HuH-7 (cell line): ENCODE measurements at regions not wholly inside any gene's neighbourhood (a gene's known extent, or its start where the extent isn't known, plus 50 kb on each side); places are given as distances from the start of the nearest gene placed in this dataset.
A peak's percentile ranks its signal among the peaks of the same experiment; 100 is the strongest.
"Not testable (repeated sequence)": the region's sequence is repeated elsewhere in the genome, so short reads cannot be mapped to it uniquely, and the experiment has no call there.

Source experiments
- DNase-seq: peaks from one replicate; pipeline ENCODE4 v3.0.0; 2011; ENCODE audit warnings: low spot score

DNA sequence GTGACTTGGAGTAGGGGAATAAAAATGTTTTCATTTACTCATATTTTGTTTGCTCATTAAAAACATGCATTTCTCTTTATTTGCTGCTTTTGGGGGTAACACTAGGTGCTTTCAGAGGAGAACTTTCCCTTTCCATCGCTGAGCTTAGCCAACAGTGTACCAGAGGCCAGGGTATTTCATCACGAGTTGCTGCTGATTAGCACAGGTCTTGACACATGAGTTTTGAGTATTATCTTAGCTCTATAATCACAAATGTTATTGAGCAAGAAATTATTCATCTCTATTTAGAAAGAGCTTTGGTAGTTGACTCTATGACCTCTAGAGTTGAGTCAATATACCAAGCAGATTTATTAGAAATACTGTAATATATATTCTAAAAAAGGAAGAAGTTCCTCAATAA is 375.9 kb downstream of the NXPH1 start:
- DNase-seq = no peak

GRCh38 chr7:8817448-8818036 is 384.1 kb downstream of the NXPH1 start:
- no peak for DNase-seq

DNA sequence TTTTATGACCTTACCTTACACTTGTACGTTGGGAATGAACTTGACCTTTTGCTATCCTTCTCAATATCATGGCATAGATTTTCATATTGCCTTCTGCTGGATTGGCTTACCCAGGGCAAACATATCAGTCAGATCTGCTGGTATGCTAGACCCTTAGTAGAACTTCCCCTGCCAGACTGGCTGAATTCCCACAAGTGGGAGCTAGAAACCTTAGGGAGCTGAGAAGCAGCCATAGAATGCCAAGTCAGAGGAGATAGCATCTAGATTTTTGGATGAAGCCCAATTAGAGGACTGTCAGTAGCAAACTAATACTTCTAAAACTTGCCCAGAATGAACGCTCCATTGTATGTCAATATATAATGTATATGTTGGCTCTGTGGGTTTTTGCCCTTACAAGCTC is 385.0 kb downstream of the NXPH1 start:
- no peak for DNase-seq

DNA sequence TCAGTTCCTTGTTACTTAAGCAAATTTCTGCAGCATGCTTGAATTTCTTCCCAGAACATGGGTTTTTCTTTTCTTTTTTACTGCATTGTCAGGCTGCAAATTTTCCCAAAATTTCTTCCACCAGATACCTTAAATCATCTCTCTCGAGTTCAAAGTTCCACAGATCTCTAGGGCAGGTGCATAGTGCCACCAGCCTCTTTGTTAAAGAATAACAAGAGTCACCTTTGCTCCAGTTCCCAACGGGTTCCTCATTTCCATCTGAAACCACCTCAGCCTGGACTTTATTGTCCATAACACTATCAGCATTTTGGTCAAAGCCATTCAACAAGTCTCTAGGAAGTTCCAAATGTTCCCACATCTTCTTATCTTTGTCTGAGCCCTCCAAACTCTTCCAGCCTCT is 389.2 kb downstream of the NXPH1 start:
- no peak for DNase-seq

GRCh38 chr7:8823486-8823885 is 390.1 kb downstream of the NXPH1 start:
- no peak for DNase-seq

- no peak for DNase-seq
Observed at GRCh38 chr7:8827329-8827728, 393.9 kb downstream of the NXPH1 start.

- DNase-seq = no peak
Observed at GRCh38 chr7:8829100-8829499, 395.7 kb downstream of the NXPH1 start.

DNA sequence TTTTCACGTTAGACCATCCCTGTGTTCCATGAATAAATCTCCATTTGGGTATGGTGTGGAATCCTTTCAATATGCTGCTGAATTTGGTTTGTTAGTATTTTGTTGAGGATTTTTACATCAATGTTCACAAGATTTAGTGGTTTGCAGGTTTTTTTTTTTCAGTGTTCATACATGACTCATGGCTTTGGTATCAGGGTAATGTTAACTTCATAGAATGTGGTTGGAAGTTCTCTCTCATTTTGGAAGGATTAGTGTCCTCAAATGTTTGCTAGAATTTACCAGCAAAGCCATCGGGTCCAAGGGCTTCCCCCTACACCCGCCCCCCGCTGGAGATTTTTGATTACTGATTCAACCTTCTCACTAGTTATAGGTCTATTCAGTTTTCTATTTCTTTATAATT is 398.0 kb downstream of the NXPH1 start:
- DNase-seq = no peak

- no peak for DNase-seq
Observed at GRCh38 chr7:8833355-8833754, 399.9 kb downstream of the NXPH1 start.

DNA sequence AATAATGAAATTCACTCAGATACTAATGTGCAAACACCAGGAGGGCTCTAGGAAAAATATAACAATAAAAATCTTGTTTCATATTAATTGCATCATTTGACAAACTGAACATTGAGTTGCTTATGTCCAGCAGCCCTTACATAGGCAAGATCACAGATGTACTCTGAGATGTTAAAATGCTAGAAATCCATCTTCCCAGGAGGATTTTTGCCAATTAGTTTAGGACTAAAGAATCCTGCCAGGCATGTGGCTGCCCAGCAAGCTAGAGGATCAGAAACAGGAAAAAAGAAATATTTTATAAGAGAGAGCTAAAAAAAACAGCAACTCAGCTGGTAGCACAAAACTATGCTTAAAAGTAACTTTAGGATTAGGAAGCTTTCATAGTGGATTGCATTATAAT is 407.8 kb downstream of the NXPH1 start:
- DNase-seq = no peak

DNA sequence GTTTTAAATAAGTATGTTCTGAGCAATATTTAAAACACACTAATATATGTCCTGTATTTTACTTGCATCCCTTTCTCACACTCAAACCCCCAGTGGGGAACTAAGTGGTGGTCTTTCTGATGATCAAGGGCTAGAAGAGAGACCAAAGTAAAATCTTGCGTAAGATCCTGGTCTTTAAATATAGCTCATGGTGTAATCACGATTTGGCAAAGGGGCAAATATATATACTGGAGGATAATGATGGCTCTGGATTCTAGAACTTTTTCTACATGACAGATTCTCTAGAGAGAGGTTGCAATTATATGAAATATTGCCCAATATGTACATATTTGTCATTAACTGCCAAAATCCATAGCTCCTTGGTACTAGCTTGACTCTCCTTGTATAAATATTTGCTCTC is 438.3 kb downstream of the NXPH1 start:
- no peak for DNase-seq

- DNase-seq = no peak
Observed at GRCh38 chr7:8881916-8882315, 448.5 kb downstream of the NXPH1 start.

- DNase-seq = no peak
Observed at GRCh38 chr7:8885480-8886000, 452.1 kb downstream of the NXPH1 start.

GRCh38 chr7:8890346-8890745 is 456.9 kb downstream of the NXPH1 start:
- not testable (repeated sequence) for DNase-seq

DNA sequence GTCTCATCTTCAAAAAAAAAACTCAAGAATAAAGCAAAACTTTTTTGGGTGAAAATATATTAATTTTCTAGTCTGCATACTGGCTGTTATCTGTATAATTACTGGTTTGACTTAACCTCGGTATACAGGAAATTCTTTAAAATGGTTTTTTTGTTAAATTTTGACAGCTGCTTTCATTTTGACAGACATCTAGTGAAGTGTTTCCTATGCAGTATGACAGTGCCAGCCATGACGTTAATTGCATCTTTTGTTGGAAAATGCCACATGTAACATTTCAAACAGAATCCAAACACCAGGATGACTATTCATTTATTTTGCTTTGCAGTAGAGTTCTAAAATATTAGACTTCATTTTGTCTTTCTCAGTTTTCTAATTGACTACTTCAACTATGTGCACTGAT is 460.4 kb downstream of the NXPH1 start:
- no peak for DNase-seq

- DNase-seq = no peak
Observed at GRCh38 chr7:8906396-8907075, 473.1 kb downstream of the NXPH1 start.

DNA sequence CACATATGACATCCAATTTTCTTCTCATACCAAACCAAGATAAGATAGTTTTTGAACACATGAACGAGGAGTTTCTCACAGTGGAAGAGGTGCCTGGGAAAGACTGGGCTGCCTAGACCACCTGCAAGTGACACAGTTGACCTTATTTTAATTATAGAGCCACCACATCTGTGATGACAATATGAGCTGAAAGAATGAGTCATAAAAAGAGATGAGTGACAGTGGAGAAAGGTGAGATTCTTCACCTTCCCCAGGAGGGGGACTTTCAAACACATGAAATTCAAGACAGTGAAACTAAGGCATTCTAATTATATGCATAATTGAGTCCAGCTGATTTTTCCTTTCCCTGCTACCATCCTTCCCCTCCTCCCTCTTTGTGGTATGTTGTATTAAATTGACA is 475.5 kb downstream of the NXPH1 start:
- DNase-seq = no peak

GRCh38 chr7:8913682-8914081 is 480.3 kb downstream of the NXPH1 start:
- no peak for DNase-seq

GRCh38 chr7:8921807-8922206 is 488.4 kb downstream of the NXPH1 start:
- no peak for DNase-seq

GRCh38 chr7:8922726-8923125 is 489.3 kb downstream of the NXPH1 start:
- DNase-seq = peak; percentile 4

DNA sequence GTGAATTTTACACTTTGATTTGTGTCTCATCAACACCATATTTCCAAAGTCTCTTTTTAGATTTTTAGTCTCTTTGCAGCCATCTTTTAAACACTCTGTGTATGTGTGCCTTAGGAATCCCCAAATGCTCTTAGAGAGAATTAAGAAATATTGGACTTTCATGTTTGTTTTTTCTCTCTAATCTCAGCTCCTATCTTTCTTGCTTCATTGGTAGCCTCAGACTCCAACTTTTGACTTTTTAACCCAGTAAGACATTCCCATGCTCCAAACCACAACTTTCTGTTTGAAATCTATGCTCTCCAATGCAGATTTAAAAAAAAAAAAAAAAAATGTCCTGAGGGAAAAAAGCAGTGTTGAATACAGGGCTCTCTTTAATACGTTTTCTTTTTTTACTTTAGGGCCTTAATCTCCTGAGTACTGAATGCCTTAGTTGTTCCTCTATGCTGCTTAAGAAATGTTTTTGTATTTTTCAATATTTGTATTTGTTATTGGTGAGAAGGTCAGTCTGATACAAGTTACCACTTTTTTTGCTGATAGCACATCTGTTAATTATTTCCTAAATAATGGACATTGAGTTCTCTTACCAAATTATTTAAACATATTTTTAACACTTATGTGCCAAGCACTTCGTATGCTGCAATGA is 489.9 kb downstream of the NXPH1 start:
- peak; percentile 3 for DNase-seq

- no peak for DNase-seq
Observed at GRCh38 chr7:8931906-8932646, 498.7 kb downstream of the NXPH1 start.

- DNase-seq = no peak
Observed at GRCh38 chr7:8932751-8933150, 499.3 kb downstream of the NXPH1 start.
